ENCODE measurements at regions not wholly inside any gene's neighbourhood (a gene's known extent, or its start where the extent isn't known, plus 50 kb on each side); places are given as distances from the start of the nearest gene placed in this dataset.

- no peak for DNase-seq
Observed at GRCh38 chr1:238242181-238242580, 351.5 kb upstream of the ZP4 start.

- DNase-seq = no peak
Observed at GRCh38 chr1:238241607-238242006, 350.9 kb upstream of the ZP4 start.

GRCh38 chr1:238239343-238239742, 348.6 kb upstream of the ZP4 start:
- no peak for DNase-seq

GRCh38 chr1:238233966-238234365, 343.2 kb upstream of the ZP4 start:
- no peak for DNase-seq

- DNase-seq = no peak
Observed at GRCh38 chr1:238232084-238232710, 341.5 kb upstream of the ZP4 start.

- no peak for DNase-seq
Observed at GRCh38 chr1:238226810-238227209, 336.1 kb upstream of the ZP4 start.

GRCh38 chr1:238223076-238223640, 332.4 kb upstream of the ZP4 start:
- DNase-seq = no peak

GRCh38 chr1:238221738-238222137, 331.0 kb upstream of the ZP4 start:
- DNase-seq = no peak

- no peak for DNase-seq
Observed at GRCh38 chr1:238214449-238214848, 323.7 kb upstream of the ZP4 start.

GRCh38 chr1:238205045-238205662, 314.4 kb upstream of the ZP4 start:
- DNase-seq = no peak

GRCh38 chr1:238201992-238202391, 311.3 kb upstream of the ZP4 start:
- no peak for DNase-seq

- DNase-seq = no peak
Observed at GRCh38 chr1:238199325-238199724, 308.6 kb upstream of the ZP4 start.

- no peak for DNase-seq
Observed at GRCh38 chr1:238196516-238196915, 305.8 kb upstream of the ZP4 start.

GRCh38 chr1:238191170-238191569, 300.4 kb upstream of the ZP4 start:
- DNase-seq = no peak

GRCh38 chr1:238187575-238187949, 296.8 kb upstream of the ZP4 start:
- no peak for DNase-seq

GRCh38 chr1:238186887-238187574, 296.3 kb upstream of the ZP4 start:
- no peak for DNase-seq

- DNase-seq = no peak
Observed at GRCh38 chr1:238177960-238178645, 287.4 kb upstream of the ZP4 start.

GRCh38 chr1:238177351-238177750, 286.6 kb upstream of the ZP4 start:
- DNase-seq = no peak

GRCh38 chr1:238176441-238176840, 285.7 kb upstream of the ZP4 start:
- no peak for DNase-seq

GRCh38 chr1:238171985-238172384, 281.3 kb upstream of the ZP4 start:
- no peak for DNase-seq

- DNase-seq = no peak
Observed at GRCh38 chr1:238161955-238162354, 271.2 kb upstream of the ZP4 start.

- DNase-seq = no peak
Observed at GRCh38 chr1:238153939-238154338, 263.2 kb upstream of the ZP4 start.

- DNase-seq = no peak
Observed at GRCh38 chr1:238153253-238153652, 262.5 kb upstream of the ZP4 start.

- DNase-seq = no peak
Observed at GRCh38 chr1:238152119-238152518, 261.4 kb upstream of the ZP4 start.

All from T1000 (cell line).